ENCODE measurements at regions not wholly inside any gene's neighbourhood (a gene's known extent, or its start where the extent isn't known, plus 50 kb on each side); places are given as distances from the start of the nearest gene placed in this dataset.

DNA sequence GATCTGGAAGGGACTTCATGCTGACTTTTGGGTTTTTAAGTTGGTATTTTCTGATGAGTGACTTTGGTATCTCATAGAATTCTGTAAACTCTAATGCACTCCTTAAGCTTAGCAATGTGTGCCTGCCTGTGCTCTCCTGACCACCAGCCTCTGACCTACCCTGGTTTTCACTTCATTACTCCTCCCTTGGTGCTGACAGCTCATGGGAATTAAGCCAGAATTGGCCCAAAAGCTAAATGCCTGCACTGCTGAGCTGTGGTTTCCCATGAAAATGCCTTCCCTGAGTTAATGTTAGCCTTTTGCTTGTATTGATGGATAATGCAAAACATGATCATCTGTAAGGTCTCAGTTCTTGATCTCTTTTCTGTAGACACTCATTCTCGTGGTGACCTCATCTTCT, 308.0 kb downstream of the DOCK8 start:
- TF ChIP-seq CTCF (IDR thresholded peaks at IDR 0.05; ENCODE audit: extremely low read depth in 1 of 2, insufficient read depth in 1 of 2, low read depth in 1 of 2, low read length in 2 of 2) (no peak), POLR2A (IDR thresholded peaks at IDR 0.05; ENCODE audit: low read depth, low read length) (no peak)

Data from endothelial cell of umbilical vein (primary cell).